ENCODE measurements at regions not wholly inside any gene's neighbourhood (a gene's known extent, or its start where the extent isn't known, plus 50 kb on each side); places are given as distances from the start of the nearest gene placed in this dataset.

DNA sequence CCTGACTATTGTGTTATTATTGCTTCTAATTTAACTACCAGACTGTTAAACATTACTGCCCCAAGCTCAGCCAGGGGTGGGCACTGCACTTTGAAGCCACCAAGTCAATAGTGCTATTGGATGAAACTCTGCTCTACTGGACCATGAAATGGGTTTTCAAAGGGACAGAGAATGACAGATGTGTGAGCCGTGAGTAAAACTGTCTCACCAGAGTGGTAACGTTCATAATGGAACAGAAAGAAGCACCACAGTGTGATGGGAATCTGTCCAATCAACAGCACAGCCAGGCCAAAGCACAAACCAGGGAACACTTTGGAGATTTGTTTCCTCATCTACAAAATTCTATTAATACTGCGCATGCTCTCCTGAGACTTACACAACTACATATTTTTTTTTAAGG, 171.8 kb upstream of the LPP start:
- no peak for DNase-seq (ENCODE audit: low read depth, low spot score)
- Histone ChIP-seq H3K4me1 (ENCODE audit: control insufficient read depth, extremely low read depth, insufficient read depth, low read length) (peaks cover 14% of the 10 kb centered on the region), H3K4me3 (replicated peaks in 1 of 3; ENCODE audit: insufficient read depth in 1 of 3, low read depth in 1 of 3, low read length in 3 of 3) (no peak overlapping the region), H2AFZ (ENCODE audit: low read depth, low read length) (no peak overlapping the region), H3K36me3 (ENCODE audit: control insufficient read depth in 2 of 2, extremely low read depth in 1 of 2, insufficient read depth in 2 of 2, low read length in 2 of 2) (no peaks in the 10 kb centered on the region), H3K4me2 (ENCODE audit: insufficient read depth, low read length) (no peak overlapping the region), H3K27me3 (ENCODE audit: control insufficient read depth in 2 of 2, insufficient read depth in 2 of 2, low read length in 2 of 2) (no peaks in the 10 kb centered on the region), H3K79me2 (ENCODE audit: control insufficient read depth, insufficient read depth, low read length) (no peaks in the 10 kb centered on the region), H3K9me1 (replicated peaks; ENCODE audit: control insufficient read depth, extremely low read depth, insufficient read depth, low read length) (no peaks in the 10 kb centered on the region), H3K27ac (ENCODE audit: insufficient read depth, low read depth, low read length) (no peak overlapping the region), H3K9me3 (replicated peaks; ENCODE audit: control insufficient read depth, insufficient read depth, low read length) (no peaks in the 10 kb centered on the region), H3K9ac (replicated peaks; ENCODE audit: extremely low read depth, insufficient read depth, low read length) (no peak overlapping the region), H4K20me1 (replicated peaks; ENCODE audit: control insufficient read depth, extremely low read depth, insufficient read depth, low read length) (no peaks in the 10 kb centered on the region)
- ChIA-PET POLR2A (no interaction called here), CTCF (interaction anchor here (1.5 kb wide), 1 partner anchor 10 kb away, joined by 4 read pairs; no protein-coding TSS in a partner anchor)
- no peak for TF ChIP-seq FOS (IDR thresholded peaks at IDR 0.05; ENCODE audit: borderline replicate concordance, insufficient read depth, low read length)
- no peak for TF ChIP-seq EZH2 (IDR thresholded peaks at IDR 0.05; ENCODE audit: borderline replicate concordance, low read depth, low read length, severe bottlenecking)
- TF ChIP-seq, protein P1, sequence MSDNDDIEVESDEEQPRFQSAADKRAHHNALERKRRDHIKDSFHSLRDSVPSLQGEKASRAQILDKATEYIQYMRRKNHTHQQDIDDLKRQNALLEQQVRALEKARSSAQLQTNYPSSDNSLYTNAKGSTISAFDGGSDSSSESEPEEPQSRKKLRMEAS (IDR thresholded peaks at IDR 0.05; ENCODE audit: insufficient read depth, insufficient read length), result no peak
- TF ChIP-seq MYC (IDR thresholded peaks at IDR 0.05; ENCODE audit: low read depth, low read length), result no peak
- no peak for TF ChIP-seq GATA2 (IDR thresholded peaks at IDR 0.05; ENCODE audit: insufficient read depth, insufficient read length, low read depth, low read length)
- no peak for TF ChIP-seq POLR2A (IDR thresholded peaks at IDR 0.05; ENCODE audit: low read depth, low read length)
- TF ChIP-seq POLR2AphosphoS5 (IDR thresholded peaks at IDR 0.05; ENCODE audit: insufficient read depth, low read depth, low read length), result no peak
- no TSS peak for BruUV-seq (replicated peaks)
- FAIRE-seq, result no peak
- dilution Hi-C loops (cut with MboI; ENCODE audit: extremely low pct_ligation_motif_present, low sequenced_read_pairs), result no loop called here
- intact Hi-C loops (cut with micrococcal nuclease), result no loop called here

DNA sequence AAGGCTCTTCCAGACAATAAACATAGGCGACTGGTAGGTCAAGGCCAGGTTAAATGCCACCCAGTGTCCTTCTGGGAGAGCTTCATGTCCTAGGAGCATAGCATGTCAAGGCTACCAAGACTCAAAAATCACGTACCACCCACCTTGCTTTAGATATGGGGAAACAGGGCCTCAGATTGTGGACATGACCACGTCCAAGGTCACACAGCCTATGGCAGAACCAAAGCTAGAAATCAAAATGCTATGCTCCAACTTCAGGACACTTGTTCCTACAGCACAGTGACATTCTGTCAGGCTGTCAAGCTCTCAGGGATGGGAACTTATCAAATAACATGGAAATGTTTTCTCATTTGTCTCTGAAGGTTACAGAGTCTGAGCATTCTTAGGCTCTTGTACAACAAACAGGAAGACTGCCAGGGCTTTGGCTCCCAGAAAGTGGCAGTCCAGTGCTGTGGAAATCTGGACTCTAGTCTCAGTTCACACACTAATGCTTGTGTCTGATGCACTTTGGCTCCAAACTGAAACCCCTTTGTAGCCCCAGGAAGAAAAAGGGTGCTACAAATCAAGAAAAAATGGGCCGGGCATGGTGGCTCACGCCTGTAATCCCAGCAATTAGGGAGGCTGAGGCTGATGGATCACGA, 170.4 kb upstream of the LPP start:
- H3K9me3 ChIP-seq (replicated peaks; ENCODE audit: control insufficient read depth, insufficient read depth, low read length), result no peaks in the 10 kb centered on the region
- ChIA-PET POLR2A (interaction anchor here (0.6 kb wide), 1 partner anchor 140 kb away, joined by 17 read pairs; no protein-coding TSS in a partner anchor), CTCF (interaction anchor here (0.9 to 1.0 kb wide), 2 partner anchors 21 to 236 kb away, joined by 3 to 4 read pairs; no protein-coding TSS in a partner anchor)
- DNase-seq (ENCODE audit: low read depth, low spot score), result no peak
- H3K79me2 ChIP-seq (ENCODE audit: control insufficient read depth, insufficient read depth, low read length), result no peaks in the 10 kb centered on the region
- no peaks in the 10 kb centered on the region for H3K27me3 ChIP-seq (ENCODE audit: control insufficient read depth in 2 of 2, insufficient read depth in 2 of 2, low read length in 2 of 2)
- BruUV-seq (replicated peaks), result no TSS peak
- H3K4me2 ChIP-seq (ENCODE audit: insufficient read depth, low read length), result no peak overlapping the region
- no peak for FAIRE-seq
- peaks cover 15% of the 10 kb centered on the region for H3K4me1 ChIP-seq (ENCODE audit: control insufficient read depth, extremely low read depth, insufficient read depth, low read length)
- H2AFZ ChIP-seq (ENCODE audit: low read depth, low read length), result no peak overlapping the region
- no peak overlapping the region for H3K9ac ChIP-seq (replicated peaks; ENCODE audit: extremely low read depth, insufficient read depth, low read length)
- no peaks in the 10 kb centered on the region for H4K20me1 ChIP-seq (replicated peaks; ENCODE audit: control insufficient read depth, extremely low read depth, insufficient read depth, low read length)
- no peaks in the 10 kb centered on the region for H3K9me1 ChIP-seq (replicated peaks; ENCODE audit: control insufficient read depth, extremely low read depth, insufficient read depth, low read length)
- no peak overlapping the region for H3K4me3 ChIP-seq (replicated peaks in 1 of 3; ENCODE audit: insufficient read depth in 1 of 3, low read depth in 1 of 3, low read length in 3 of 3)
- H3K27ac ChIP-seq (ENCODE audit: insufficient read depth, low read depth, low read length), result no peak overlapping the region
- no peak for TF ChIP-seq GATA2 (IDR thresholded peaks at IDR 0.05; ENCODE audit: insufficient read depth, insufficient read length, low read depth, low read length)
- no peak for TF ChIP-seq JUN (IDR thresholded peaks at IDR 0.05; ENCODE audit: borderline replicate concordance, insufficient read depth, insufficient read length, low read depth)
- dilution Hi-C loops (cut with MboI; ENCODE audit: extremely low pct_ligation_motif_present, low sequenced_read_pairs) (no loop called here), intact Hi-C loops (cut with micrococcal nuclease) (no loop called here)
- no peaks in the 10 kb centered on the region for H3K36me3 ChIP-seq (ENCODE audit: control insufficient read depth in 2 of 2, extremely low read depth in 1 of 2, insufficient read depth in 2 of 2, low read length in 2 of 2)
